Neuronal stem cell (in vitro differentiated cells): ENCODE measurements at regions not wholly inside any gene's neighbourhood (a gene's known extent, or its start where the extent isn't known, plus 50 kb on each side); places are given as distances from the start of the nearest gene placed in this dataset.
A peak's percentile ranks its signal among the peaks of the same experiment; 100 is the strongest.

Experiments
- DNase-seq: peaks from one replicate; pipeline ENCODE4 v3.0.0-alpha.2; 2013; ENCODE audit warnings: low spot score
- H2AFZ ChIP-seq: one replicate; pipeline ENCODE4 v1.6.1; 2013; ENCODE audit warnings: mild to moderate bottlenecking, low read length, inconsistent platforms
- H2AK5ac ChIP-seq: 2 replicates; pipeline ENCODE4 v1.6.1; 2013; ENCODE audit warnings: low read depth, mild to moderate bottlenecking, inconsistent platforms, low read length, moderate library complexity, mixed read lengths
- H2BK120ac ChIP-seq: 2 replicates; pipeline ENCODE4 v1.6.1; 2013; ENCODE audit warnings: low read depth, mild to moderate bottlenecking, inconsistent platforms, low read length, moderate library complexity, mixed read lengths
- H2BK12ac ChIP-seq: one replicate; pipeline ENCODE4 v1.6.1; 2013; ENCODE audit warnings: low read length, inconsistent platforms
- H2BK15ac ChIP-seq: 2 replicates; pipeline ENCODE4 v1.6.1; 2013; ENCODE audit warnings: mild to moderate bottlenecking, low read length, inconsistent platforms, mixed read lengths
- H2BK5ac ChIP-seq: one replicate; pipeline ENCODE4 v1.6.1; 2013; ENCODE audit warnings: inconsistent platforms, mild to moderate bottlenecking, low read length, moderate library complexity
- H3K14ac ChIP-seq: one replicate; pipeline ENCODE4 v1.6.1; 2013; ENCODE audit warnings: low read length, inconsistent platforms
- H3K18ac ChIP-seq: 2 replicates; pipeline ENCODE4 v1.6.1; 2013; ENCODE audit warnings: low read length, inconsistent platforms
- H3K23ac ChIP-seq: 2 replicates; pipeline ENCODE4 v1.6.1; 2013; ENCODE audit warnings: low read depth, mild to moderate bottlenecking, mixed read lengths, low read length, inconsistent platforms; ENCODE audit not compliant: poor library complexity
- H3K27ac ChIP-seq: replicated peaks from 3 replicates; pipeline ENCODE4 v1.5.1; 2013; ENCODE audit warnings: low read length, inconsistent platforms
- H3K27me3 ChIP-seq, 3 experiments: 2 replicates each; pipeline ENCODE4 v1.6.1; 2013; ENCODE audit warnings: low read length in 3 of 3, mild to moderate bottlenecking in 2 of 3, inconsistent platforms in 1 of 3, low read depth in 1 of 3, mixed read lengths in 1 of 3, moderate library complexity in 1 of 3; ENCODE audit not compliant: control insufficient read depth in 3 of 3, insufficient read depth in 3 of 3
- H3K36me3 ChIP-seq, 2 donors: replicated peaks in 1 of 2; 2 replicates each; pipeline ENCODE4 v1.6.1; 2013; ENCODE audit warnings: low read length in 2 of 2; ENCODE audit not compliant: control insufficient read depth in 2 of 2, insufficient read depth in 2 of 2
- H3K4ac ChIP-seq: 2 replicates; pipeline ENCODE4 v1.6.1; 2013; ENCODE audit warnings: inconsistent platforms, mild to moderate bottlenecking, low read length, moderate library complexity
- H3K4me1 ChIP-seq, 2 donors: 1 replicate in 1 of 2; 2 replicates in 1 of 2; pipeline ENCODE4 v1.6.1; 2013; ENCODE audit warnings: low read length in 2 of 2, low read depth in 1 of 2; ENCODE audit not compliant: control insufficient read depth in 2 of 2, insufficient read depth in 1 of 2
- H3K4me2 ChIP-seq: one replicate; pipeline ENCODE4 v1.6.1; 2013; ENCODE audit warnings: mild to moderate bottlenecking, low read length, inconsistent platforms; ENCODE audit not compliant: insufficient read depth, poor library complexity, severe bottlenecking
- H3K4me3 ChIP-seq, 2 donors: 2 replicates each; pipeline ENCODE4 v1.5.1; 2013; ENCODE audit warnings: low read length in 2 of 2, mild to moderate bottlenecking in 2 of 2, inconsistent platforms in 1 of 2, moderate library complexity in 1 of 2
- H3K79me1 ChIP-seq: one replicate; pipeline ENCODE4 v1.6.1; 2013; ENCODE audit warnings: low read depth, mild to moderate bottlenecking, inconsistent platforms, low read length, moderate library complexity
- H3K9ac ChIP-seq: one replicate; pipeline ENCODE4 v1.6.1; 2013; ENCODE audit warnings: mild to moderate bottlenecking, low read depth, low read length, inconsistent platforms; ENCODE audit not compliant: poor library complexity
- H3K9me3 ChIP-seq, 2 donors: replicated peaks in 1 of 2; 2 replicates each; pipeline versions ENCODE3 to v1.6.1; 2013; ENCODE audit warnings: low read length in 2 of 2, mild to moderate bottlenecking in 2 of 2, inconsistent platforms in 1 of 2, low read depth in 1 of 2, mixed read lengths in 1 of 2, moderate library complexity in 1 of 2; ENCODE audit not compliant: control insufficient read depth in 2 of 2, insufficient read depth in 1 of 2
- H4K8ac ChIP-seq: one replicate; pipeline ENCODE4 v1.6.1; 2013; ENCODE audit warnings: low read depth, mild to moderate bottlenecking, inconsistent platforms, low read length, moderate library complexity
- H4K91ac ChIP-seq: one replicate; pipeline ENCODE4 v1.6.1; 2013; ENCODE audit warnings: low read length, low read depth, mild to moderate bottlenecking, inconsistent platforms; ENCODE audit not compliant: poor library complexity
- WGBS, 2 donors: extraction: QIAGEN DNeasy Blood & Tissue Kit; methylation state at CpG; one replicate each; pipeline ENCODE4 v1.1.7; 2013; ENCODE audit warnings: missing lambda C conversion rate in 2 of 2, mixed read lengths in 1 of 2; ENCODE audit not compliant: insufficient read length in 2 of 2, insufficient replicate concordance in 1 of 2; ENCODE audit errors: extremely low coverage in 2 of 2; 5-methylcytosine and 5-hydroxymethylcytosine counted together

DNA sequence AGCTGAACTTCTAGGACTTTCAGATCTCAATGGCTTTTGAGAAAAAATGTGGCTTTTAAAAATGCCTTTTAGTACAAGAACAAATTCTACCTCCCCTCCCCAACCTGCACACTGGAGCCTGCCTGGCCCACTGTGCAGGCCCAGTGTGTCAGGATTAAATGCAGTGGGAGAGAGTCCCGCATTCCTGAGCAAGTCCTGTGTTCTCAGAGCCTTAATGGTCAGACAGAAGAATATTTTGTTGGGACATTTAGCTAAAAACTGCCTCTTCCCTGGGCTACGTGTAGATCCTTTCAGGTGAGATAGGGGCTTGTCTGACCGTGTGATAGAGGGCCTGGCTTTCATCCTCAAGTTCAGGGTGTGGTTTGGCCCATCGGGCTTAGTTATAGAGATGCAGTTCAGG, 63.1 kb upstream of the ESRRB start:
- H3K4me3 ChIP-seq: no peak overlapping the region
- H3K27me3 ChIP-seq: peaks cover 0 to 66% (median 38%) of the 10 kb centered on the region in 3 experiments
- DNase-seq: no peak
- no peak overlapping the region for H4K91ac ChIP-seq
- H2AFZ ChIP-seq: no peak overlapping the region
- H2BK5ac ChIP-seq: no peak overlapping the region
- H2BK15ac ChIP-seq: no peak overlapping the region
- H3K14ac ChIP-seq: no peak overlapping the region
- H3K36me3 ChIP-seq: no peaks in the 10 kb centered on the region
- no peak overlapping the region for H2AK5ac ChIP-seq
- no peak overlapping the region for H3K4me2 ChIP-seq
- no peak overlapping the region for H3K23ac ChIP-seq
- no peak overlapping the region for H4K8ac ChIP-seq
- peaks cover 18 to 26% of the 10 kb centered on the region in 2 donors for H3K4me1 ChIP-seq
- H2BK120ac ChIP-seq: no peak overlapping the region
- H3K4ac ChIP-seq: no peak overlapping the region
- H3K27ac ChIP-seq: no peak overlapping the region
- WGBS, 2 donors: no CpG with 5 or more reads among the region's 4 CpGs
- no peak overlapping the region for H3K18ac ChIP-seq
- no peaks in the 10 kb centered on the region for H3K9me3 ChIP-seq
- H3K9ac ChIP-seq: no peak overlapping the region
- no peak overlapping the region for H2BK12ac ChIP-seq
- no peaks in the 10 kb centered on the region for H3K79me1 ChIP-seq

DNA sequence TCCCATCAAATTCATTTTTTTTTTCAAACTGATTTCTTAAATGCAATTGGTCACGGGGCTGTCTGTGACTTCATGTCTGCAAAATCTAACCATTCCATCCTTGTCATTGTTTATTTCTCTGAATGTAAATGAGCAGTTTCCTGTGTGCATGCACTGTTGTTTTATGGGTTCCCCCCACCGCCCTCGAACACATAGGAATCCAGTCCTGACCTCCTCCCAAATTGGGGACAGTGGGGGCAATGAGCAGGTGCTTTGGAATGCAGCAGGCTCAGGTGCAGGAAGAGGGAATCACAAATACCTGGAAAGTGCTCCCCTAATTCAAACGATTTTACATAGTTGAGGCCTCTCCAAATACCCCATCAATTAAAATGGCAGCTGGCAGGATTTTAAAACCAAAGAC, 62.6 kb upstream of the ESRRB start:
- Histone ChIP-seq H2BK12ac (no peak overlapping the region), H2BK120ac (no peak overlapping the region), H3K4me3 (no peak overlapping the region), H2AK5ac (no peak overlapping the region), H3K4me1 (peaks cover 18 to 26% of the 10 kb centered on the region in 2 donors), H3K27me3 (peaks cover 0 to 64% (median 38%) of the 10 kb centered on the region in 3 experiments), H3K14ac (no peak overlapping the region), H3K36me3 (no peaks in the 10 kb centered on the region), H3K9ac (no peak overlapping the region), H2BK5ac (no peak overlapping the region), H2AFZ (no peak overlapping the region), H3K9me3 (no peaks in the 10 kb centered on the region), H4K91ac (no peak overlapping the region), H2BK15ac (no peak overlapping the region), H3K79me1 (no peaks in the 10 kb centered on the region), H3K4me2 (no peak overlapping the region), H4K8ac (no peak overlapping the region), H3K18ac (no peak overlapping the region), H3K4ac (no peak overlapping the region), H3K23ac (no peak overlapping the region), H3K27ac (no peak overlapping the region)
- no peak for DNase-seq
- WGBS, 2 donors: no CpG with 5 or more reads among the region's 4 CpGs

DNA sequence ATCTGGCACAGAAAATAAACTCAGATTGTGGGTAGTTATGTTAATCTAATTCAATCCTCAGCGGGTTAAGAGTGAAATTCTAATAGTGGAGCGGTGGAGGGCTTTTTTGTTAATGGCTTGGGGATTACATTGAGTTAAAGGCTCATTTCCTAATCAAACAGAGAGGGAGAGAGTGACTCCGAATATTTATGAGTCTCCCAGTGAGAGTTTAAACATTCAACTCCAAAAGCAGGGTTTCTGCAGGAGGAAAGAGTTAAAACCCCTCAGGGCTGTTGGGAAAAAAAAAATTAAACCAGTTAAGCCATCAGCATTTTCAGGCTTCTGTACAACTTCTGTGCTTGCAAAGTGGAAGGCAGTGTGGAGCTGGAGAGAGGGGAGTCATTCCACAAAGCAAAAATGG, 62.1 kb upstream of the ESRRB start:
- H2AK5ac ChIP-seq: no peak overlapping the region
- no peak overlapping the region for H4K91ac ChIP-seq
- no CpG with 5 or more reads among the region's 3 CpGs for WGBS, 2 donors
- H3K18ac ChIP-seq: no peak overlapping the region
- no peak overlapping the region for H2BK12ac ChIP-seq
- no peaks in the 10 kb centered on the region for H3K36me3 ChIP-seq
- H3K79me1 ChIP-seq: no peaks in the 10 kb centered on the region
- H3K4ac ChIP-seq: no peak overlapping the region
- no peak overlapping the region for H3K4me2 ChIP-seq
- H2BK120ac ChIP-seq: no peak overlapping the region
- no peak overlapping the region for H3K9ac ChIP-seq
- H3K27ac ChIP-seq: no peak overlapping the region
- H3K27me3 ChIP-seq: peaks cover 0 to 59% (median 35%) of the 10 kb centered on the region in 3 experiments
- H3K9me3 ChIP-seq: no peaks in the 10 kb centered on the region
- no peak for DNase-seq
- no peak overlapping the region for H3K4me3 ChIP-seq
- H3K23ac ChIP-seq: no peak overlapping the region
- H3K14ac ChIP-seq: no peak overlapping the region
- H4K8ac ChIP-seq: no peak overlapping the region
- peaks cover 18 to 26% of the 10 kb centered on the region in 2 donors for H3K4me1 ChIP-seq
- no peak overlapping the region for H2BK5ac ChIP-seq
- no peak overlapping the region for H2BK15ac ChIP-seq
- H2AFZ ChIP-seq: peak overlapping the region; percentile 56

DNA sequence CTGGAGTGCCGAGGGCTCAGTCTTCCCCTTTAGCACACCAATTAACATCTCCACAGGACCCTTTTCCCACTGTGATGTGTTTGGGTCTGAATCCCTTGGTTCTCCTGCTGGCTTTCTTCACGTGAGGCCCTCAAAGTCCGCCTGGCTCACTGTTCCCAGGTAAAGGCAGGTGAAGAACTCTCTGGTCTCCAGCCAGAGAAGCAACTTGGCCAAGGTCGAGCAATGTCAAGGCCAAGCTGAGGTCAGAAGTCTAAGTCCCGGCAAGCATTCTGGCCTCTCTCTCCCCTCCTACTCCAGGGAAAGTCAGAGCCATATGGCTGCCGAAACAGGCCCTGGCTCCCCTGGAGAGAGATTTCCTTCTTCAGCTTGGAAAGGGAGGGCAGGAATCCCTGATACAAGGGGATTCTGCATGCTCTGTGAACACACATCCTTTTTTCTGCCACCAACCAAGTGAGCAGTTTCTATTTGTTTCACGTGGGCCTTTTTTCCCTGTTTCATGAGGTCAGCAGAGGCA, 61.4 kb upstream of the ESRRB start:
- no CpG with 5 or more reads among the region's 7 CpGs for WGBS, 2 donors

More for the DNA sequence above, 61.4 kb upstream of the ESRRB start:
- Histone ChIP-seq H2BK15ac (no peak overlapping the region), H3K4me3 (no peak overlapping the region), H3K9me3 (no peaks in the 10 kb centered on the region), H3K18ac (no peak overlapping the region), H3K36me3 (no peaks in the 10 kb centered on the region), H2BK12ac (no peak overlapping the region), H3K4me2 (no peak overlapping the region), H3K4ac (no peak overlapping the region), H3K14ac (no peak overlapping the region), H3K9ac (no peak overlapping the region), H3K27ac (no peak overlapping the region), H3K4me1 (peaks cover 17 to 25% of the 10 kb centered on the region in 2 donors), H4K8ac (no peak overlapping the region), H3K79me1 (no peaks in the 10 kb centered on the region), H2BK5ac (no peak overlapping the region), H4K91ac (no peak overlapping the region), H2AK5ac (no peak overlapping the region), H2AFZ (peak overlapping the region; percentile 56), H3K23ac (no peak overlapping the region), H2BK120ac (no peak overlapping the region), H3K27me3 (peaks cover 0 to 52% (median 35%) of the 10 kb centered on the region in 3 experiments)
- no peak for DNase-seq
